ENCODE measurements at regions not wholly inside any gene's neighbourhood (a gene's known extent, or its start where the extent isn't known, plus 50 kb on each side); places are given as distances from the start of the nearest gene placed in this dataset.

GRCh38 chr21:38911484-38912101 is 105.9 kb downstream of the ETS2 start:
- peak overlapping the region; percentile 83 to 86 for H3K27ac ChIP-seq
- intact Hi-C loops (cut with DNase I) = no loop called here
- 93% methylated on average over 3 of the region's 3 CpGs for WGBS
- H3K36me3 ChIP-seq = no peaks in the 10 kb centered on the region
- no peak for TF ChIP-seq CTCF (IDR thresholded peaks at IDR 0.05)
- no peak for TF ChIP-seq POLR2A (IDR thresholded peaks at IDR 0.05)
- no peaks in the 10 kb centered on the region for H3K9me3 ChIP-seq
- no peak overlapping the region for H3K4me3 ChIP-seq
- no peak for DNase-seq (ENCODE audit: low spot score)
- H3K4me1 ChIP-seq (replicated peaks) = no peaks in the 10 kb centered on the region
- no peaks in the 10 kb centered on the region for H3K27me3 ChIP-seq (replicated peaks; ENCODE audit: insufficient read depth)

- Histone ChIP-seq H3K27ac (peak overlapping the region; percentile 83 to 86), H3K36me3 (no peaks in the 10 kb centered on the region), H3K4me3 (no peak overlapping the region), H3K9me3 (no peaks in the 10 kb centered on the region), H3K27me3 (replicated peaks; ENCODE audit: insufficient read depth) (no peaks in the 10 kb centered on the region), H3K4me1 (replicated peaks) (no peaks in the 10 kb centered on the region)
- DNase-seq (ENCODE audit: low spot score) = no peak
- TF ChIP-seq CTCF (IDR thresholded peaks at IDR 0.05) (no peak), POLR2AphosphoS5 (IDR thresholded peaks at IDR 0.05) (no peak), POLR2A (IDR thresholded peaks at IDR 0.05) (no peak)
- intact Hi-C loops (cut with DNase I) = no loop called here
- 71% methylated on average over 9 of the region's 9 CpGs for WGBS
Observed at GRCh38 chr21:38910390-38911067, 104.8 kb downstream of the ETS2 start.

GRCh38 chr21:38909929-38910328 is 104.2 kb downstream of the ETS2 start:
- intact Hi-C loops (cut with DNase I) = no loop called here
- Histone ChIP-seq H3K4me1 (replicated peaks) (no peaks in the 10 kb centered on the region), H3K27me3 (replicated peaks; ENCODE audit: insufficient read depth) (no peaks in the 10 kb centered on the region), H3K27ac (peak overlapping the region; percentile 83 to 86), H3K4me3 (no peak overlapping the region), H3K9me3 (no peaks in the 10 kb centered on the region), H3K36me3 (no peaks in the 10 kb centered on the region)
- no peak for TF ChIP-seq POLR2A (IDR thresholded peaks at IDR 0.05)
- no peak for TF ChIP-seq POLR2AphosphoS5 (IDR thresholded peaks at IDR 0.05)
- no peak for TF ChIP-seq CTCF (IDR thresholded peaks at IDR 0.05)
- WGBS = 74% methylated on average over 7 of the region's 7 CpGs
- DNase-seq (ENCODE audit: low spot score) = no peak

- H3K4me1 ChIP-seq (replicated peaks) = no peaks in the 10 kb centered on the region
- intact Hi-C loops (cut with DNase I) = no loop called here
- no peaks in the 10 kb centered on the region for H3K27me3 ChIP-seq (replicated peaks; ENCODE audit: insufficient read depth)
- no peaks in the 10 kb centered on the region for H3K36me3 ChIP-seq
- no peaks in the 10 kb centered on the region for H3K9me3 ChIP-seq
- WGBS = 98% methylated on average over 8 of the region's 8 CpGs
- no peak overlapping the region for H3K4me3 ChIP-seq
- no peak for DNase-seq (ENCODE audit: low spot score)
- peak overlapping the region; percentile 83 to 86 for H3K27ac ChIP-seq
- TF ChIP-seq POLR2AphosphoS5 (IDR thresholded peaks at IDR 0.05) = no peak
- TF ChIP-seq CTCF (IDR thresholded peaks at IDR 0.05) = no peak
Observed at GRCh38 chr21:38909109-38909508, 103.4 kb downstream of the ETS2 start.

GRCh38 chr21:38908537-38908936 is 102.8 kb downstream of the ETS2 start:
- 77% methylated on average over 4 of the region's 4 CpGs for WGBS
- Histone ChIP-seq H3K27me3 (replicated peaks; ENCODE audit: insufficient read depth) (no peaks in the 10 kb centered on the region), H3K36me3 (no peaks in the 10 kb centered on the region), H3K27ac (peak overlapping the region; percentile 80 to 83), H3K4me3 (no peak overlapping the region), H3K9me3 (no peaks in the 10 kb centered on the region), H3K4me1 (replicated peaks) (no peaks in the 10 kb centered on the region)
- DNase-seq (ENCODE audit: low spot score) = no peak
- intact Hi-C loops (cut with DNase I) = no loop called here
- no peak for TF ChIP-seq CTCF (IDR thresholded peaks at IDR 0.05)
- no peak for TF ChIP-seq POLR2AphosphoS5 (IDR thresholded peaks at IDR 0.05)
- no peak for TF ChIP-seq POLR2A (IDR thresholded peaks at IDR 0.05)

All from prostate gland (tissue), 2 donors.